GM18499 (cell line): ENCODE measurements at regions not wholly inside any gene's neighbourhood (a gene's known extent, or its start where the extent isn't known, plus 50 kb on each side); places are given as distances from the start of the nearest gene placed in this dataset.

Experiments used
- ATAC-seq: cut with Tn5 transposase; IDR thresholded peaks from one replicate; pipeline ENCODE4 v1.9.1; 2021; ENCODE audit warnings: moderate number of reproducible peaks; ENCODE audit not compliant: insufficient read depth, unreplicated experiment

- ATAC-seq: no peak
Observed at GRCh38 chr4:155077452-155078229, 130.8 kb upstream of the NPY2R start.

GRCh38 chr4:155079871-155080270, 128.6 kb upstream of the NPY2R start:
- no peak for ATAC-seq

DNA sequence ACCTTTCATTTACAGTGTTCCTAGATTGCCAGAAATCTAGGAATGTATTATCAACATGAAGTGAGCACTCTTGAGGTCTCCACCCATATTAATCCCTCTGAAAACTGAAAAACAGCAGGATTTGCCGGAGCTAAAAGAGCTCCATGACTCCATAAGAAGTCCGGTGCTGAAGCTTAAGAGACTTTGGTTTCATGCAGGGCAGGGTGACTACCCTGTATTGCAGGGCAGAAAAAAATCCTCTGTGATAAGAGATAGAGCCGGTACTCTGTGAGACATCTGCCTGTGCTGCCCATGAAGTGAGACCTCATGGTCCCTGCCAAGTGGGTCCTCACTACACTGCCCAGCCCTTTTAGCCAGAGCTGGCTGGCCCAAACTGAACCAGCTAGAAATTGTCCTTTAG, 127.2 kb upstream of the NPY2R start:
- no peak for ATAC-seq

DNA sequence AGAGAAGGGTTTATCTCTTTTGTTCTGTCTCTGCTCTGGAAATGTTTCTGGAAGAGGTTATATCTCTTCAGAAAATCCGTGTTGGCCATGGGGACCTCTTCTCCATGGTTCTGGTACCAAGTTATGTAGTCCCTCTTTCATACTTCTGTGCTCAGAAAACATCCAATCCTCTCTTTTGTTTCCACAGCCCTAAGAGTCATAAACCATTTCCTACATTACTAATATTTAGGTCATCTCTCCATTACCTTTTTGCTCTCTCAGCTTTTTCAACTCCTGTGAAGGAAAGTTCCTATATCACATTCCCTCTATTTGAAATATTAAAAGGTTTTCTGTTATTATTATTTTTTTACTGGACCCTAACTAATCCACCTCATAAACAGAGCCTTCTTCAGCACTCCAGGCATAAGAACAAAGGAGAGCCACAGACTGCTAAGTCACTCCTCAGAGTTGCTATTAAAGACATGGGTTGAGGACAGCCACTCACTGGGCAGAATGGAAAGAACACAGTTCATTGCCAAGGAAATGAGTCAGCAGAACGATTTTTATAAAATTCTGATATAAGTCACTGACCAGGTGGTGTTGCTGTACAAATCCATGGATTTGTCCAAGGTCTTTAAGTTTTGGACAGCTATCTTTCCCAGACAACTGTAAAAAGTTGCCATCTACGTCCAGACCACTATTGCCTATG, 122.4 kb upstream of the NPY2R start:
- no peak for ATAC-seq

GRCh38 chr4:155094201-155094820, 114.1 kb upstream of the NPY2R start:
- ATAC-seq: no peak

GRCh38 chr4:155099231-155099630, 109.2 kb upstream of the NPY2R start:
- ATAC-seq: no peak

- no peak for ATAC-seq
Observed at GRCh38 chr4:155106629-155107028, 101.8 kb upstream of the NPY2R start.

DNA sequence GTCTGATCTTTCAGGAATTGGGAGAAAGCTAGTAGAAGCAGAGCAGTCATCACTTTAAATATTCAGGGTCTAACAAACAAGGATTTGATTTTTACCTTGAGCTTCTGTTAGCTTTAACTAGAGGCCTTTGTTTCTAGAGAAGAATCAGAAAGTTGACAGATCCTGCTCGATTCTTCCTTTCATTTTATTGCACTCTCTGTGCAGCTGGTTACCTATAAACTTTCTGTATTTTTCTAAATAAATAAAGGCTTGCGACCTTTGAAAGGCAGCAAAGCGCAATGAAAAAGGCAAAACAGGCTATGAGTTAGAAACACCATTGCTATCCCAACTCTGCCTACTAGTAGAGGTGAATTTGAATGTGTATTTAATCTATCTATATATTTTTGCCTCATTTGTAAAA, 101.4 kb upstream of the NPY2R start:
- no peak for ATAC-seq

- ATAC-seq: no peak
Observed at GRCh38 chr4:155114790-155115189, 93.6 kb upstream of the NPY2R start.

DNA sequence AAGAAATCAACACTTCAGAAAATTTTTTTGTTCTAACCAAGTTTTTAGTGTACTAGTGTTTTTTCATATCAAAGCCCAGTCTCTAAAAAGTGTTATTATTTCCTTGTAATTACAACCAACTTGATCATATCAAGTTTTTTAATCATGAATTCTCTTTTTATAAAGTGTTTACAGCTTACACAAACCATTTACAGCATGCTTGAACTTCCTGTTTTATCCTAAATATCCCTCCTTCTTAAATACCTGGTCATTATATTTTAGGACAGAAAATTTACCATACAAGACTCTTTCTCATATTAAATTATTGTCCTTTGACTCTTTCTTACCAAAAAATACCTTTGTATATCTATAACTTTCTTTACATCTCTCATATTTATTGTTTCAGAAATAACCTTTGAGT, 89.4 kb upstream of the NPY2R start:
- no peak for ATAC-seq

- ATAC-seq: no peak
Observed at GRCh38 chr4:155120536-155120935, 87.9 kb upstream of the NPY2R start.

GRCh38 chr4:155122382-155122781, 86.1 kb upstream of the NPY2R start:
- no peak for ATAC-seq

GRCh38 chr4:155134136-155134535, 74.3 kb upstream of the NPY2R start:
- ATAC-seq: no peak

DNA sequence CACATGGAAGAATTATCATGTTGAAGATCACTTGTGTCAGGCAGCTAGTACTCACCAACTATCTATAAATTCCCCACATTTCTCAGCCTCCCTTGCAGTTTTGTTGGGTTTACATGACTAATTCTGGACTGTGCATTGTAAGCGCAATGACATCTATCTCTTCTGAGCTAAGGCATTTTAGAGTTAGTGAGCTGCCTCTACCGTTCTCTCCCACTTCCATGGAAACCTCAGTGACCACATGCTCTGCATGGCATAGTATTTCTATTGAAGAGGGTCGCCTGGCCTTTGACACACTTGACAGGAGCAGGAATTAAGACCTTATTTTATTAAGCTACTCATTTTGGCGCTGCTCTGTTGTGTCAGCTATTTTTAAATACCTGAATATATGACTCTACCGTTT, 67.5 kb upstream of the NPY2R start:
- ATAC-seq: no peak

DNA sequence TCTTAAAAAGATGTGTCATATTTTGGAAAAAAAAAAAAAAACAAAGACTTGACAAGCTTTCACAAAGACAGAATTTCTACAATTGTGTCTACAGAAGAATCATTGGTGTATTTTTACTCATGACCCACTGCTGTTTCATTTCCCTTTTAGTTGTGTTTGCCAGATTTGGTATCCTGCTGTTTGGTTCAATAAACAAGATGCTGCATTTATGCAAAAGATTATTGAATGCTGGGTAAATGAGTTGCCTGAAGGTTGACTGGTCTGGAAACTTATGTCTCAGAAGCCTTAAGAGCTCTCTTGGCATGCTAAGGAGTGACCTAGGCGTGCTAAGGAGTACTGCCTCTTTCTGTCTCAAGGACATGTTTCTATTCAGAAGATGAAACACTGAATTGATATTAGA, 64.9 kb upstream of the NPY2R start:
- no peak for ATAC-seq
